Cardiac fibroblast (primary cell): ENCODE measurements at regions not wholly inside any gene's neighbourhood (a gene's known extent, or its start where the extent isn't known, plus 50 kb on each side); places are given as distances from the start of the nearest gene placed in this dataset.

ENCODE experiments used
- DNase-seq, 2 donors: peaks; one replicate each; pipeline versions ENCODE4 v3.0.0 to v3.0.0-alpha.2; 2010; ENCODE audit warnings: low read depth in 2 of 2
- H3K4me3 ChIP-seq, 2 donors: replicated peaks in 1 of 2; 1 replicate in 1 of 2; 2 replicates in 1 of 2; pipeline ENCODE4 v1.5.1; 2011; ENCODE audit warnings: low read depth in 2 of 2, low read length in 2 of 2, mild to moderate bottlenecking in 2 of 2, moderate library complexity in 1 of 2
- TF ChIP-seq, protein P1 (sequence below): IDR thresholded peaks from one replicate; pipeline ENCODE4 v1.5.1; 2011; ENCODE audit warnings: low read depth, mild to moderate bottlenecking, low read length, inconsistent platforms

DNA sequence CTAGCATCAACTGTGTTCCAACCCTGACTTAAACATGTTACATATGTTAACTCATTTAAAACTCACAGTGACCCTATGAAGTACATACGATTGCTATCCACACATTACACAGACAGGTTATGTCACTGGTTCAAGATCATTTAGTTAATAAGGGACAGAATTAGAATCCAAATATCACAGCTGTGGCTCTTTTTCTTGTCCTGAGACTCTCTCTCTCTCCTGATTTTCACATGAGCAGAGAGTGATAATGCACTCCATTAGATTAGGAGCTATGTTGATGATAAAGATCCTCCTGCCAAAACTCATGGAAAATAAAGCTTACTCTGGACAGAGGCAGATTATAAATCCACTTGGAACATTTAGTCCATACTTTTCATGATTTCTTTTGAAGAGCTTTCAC lies 408.3 kb downstream of the PPARGC1A start:
- no peak overlapping the region for H3K4me3 ChIP-seq
- DNase-seq = no peak

DNA sequence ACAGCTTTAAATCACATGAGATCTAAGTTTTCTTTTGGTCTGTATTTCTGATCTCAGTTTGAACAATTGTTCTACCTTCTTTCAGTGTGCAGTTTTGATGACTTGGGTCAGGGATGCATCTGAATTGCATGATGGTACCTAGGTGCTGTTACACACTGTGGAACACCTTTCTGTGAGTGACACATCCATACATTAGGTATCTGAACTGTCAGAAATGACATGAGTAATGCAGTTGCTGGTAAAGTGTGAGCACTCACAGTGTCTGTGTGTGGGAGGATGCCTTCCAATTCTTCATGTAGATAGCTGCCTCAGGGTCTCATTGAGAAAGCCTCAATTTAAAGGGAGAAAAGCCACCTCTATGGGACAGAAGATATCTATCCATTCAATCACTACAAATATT lies 411.9 kb downstream of the PPARGC1A start:
- no peak for DNase-seq
- H3K4me3 ChIP-seq = no peak overlapping the region
- TF ChIP-seq, protein P1, sequence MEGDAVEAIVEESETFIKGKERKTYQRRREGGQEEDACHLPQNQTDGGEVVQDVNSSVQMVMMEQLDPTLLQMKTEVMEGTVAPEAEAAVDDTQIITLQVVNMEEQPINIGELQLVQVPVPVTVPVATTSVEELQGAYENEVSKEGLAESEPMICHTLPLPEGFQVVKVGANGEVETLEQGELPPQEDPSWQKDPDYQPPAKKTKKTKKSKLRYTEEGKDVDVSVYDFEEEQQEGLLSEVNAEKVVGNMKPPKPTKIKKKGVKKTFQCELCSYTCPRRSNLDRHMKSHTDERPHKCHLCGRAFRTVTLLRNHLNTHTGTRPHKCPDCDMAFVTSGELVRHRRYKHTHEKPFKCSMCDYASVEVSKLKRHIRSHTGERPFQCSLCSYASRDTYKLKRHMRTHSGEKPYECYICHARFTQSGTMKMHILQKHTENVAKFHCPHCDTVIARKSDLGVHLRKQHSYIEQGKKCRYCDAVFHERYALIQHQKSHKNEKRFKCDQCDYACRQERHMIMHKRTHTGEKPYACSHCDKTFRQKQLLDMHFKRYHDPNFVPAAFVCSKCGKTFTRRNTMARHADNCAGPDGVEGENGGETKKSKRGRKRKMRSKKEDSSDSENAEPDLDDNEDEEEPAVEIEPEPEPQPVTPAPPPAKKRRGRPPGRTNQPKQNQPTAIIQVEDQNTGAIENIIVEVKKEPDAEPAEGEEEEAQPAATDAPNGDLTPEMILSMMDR = no peak

More for the DNA sequence above, 408.3 kb downstream of the PPARGC1A start:
- TF ChIP-seq, protein P1 = no peak

DNA sequence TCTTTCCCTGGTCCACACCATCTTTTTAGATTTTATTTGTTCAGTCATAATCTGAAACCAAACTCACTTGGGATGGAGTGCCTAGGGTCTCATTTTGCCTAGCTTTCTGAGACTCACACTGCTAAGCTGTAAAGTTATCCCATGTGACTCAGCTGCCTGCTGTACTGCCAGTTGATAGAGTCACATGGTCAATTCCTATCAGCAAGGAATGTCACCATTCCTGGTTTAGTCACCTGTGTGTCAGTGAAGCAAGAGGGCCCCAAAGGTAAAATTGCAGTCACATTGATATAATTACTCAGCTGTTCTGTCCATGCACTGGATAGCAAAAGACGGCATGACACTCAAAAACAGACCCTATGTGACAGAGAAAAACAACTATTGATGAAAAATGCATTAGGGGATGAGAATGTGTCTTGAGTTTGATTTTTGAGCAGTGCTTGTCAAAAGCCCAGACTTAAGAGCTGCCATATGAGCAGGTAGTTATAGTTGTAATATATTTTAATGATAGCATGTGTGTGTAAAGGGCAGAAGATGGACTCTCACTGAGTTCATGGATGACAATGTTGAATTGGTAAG lies 413.2 kb downstream of the PPARGC1A start:
- TF ChIP-seq, protein P1 = no peak
- no peak overlapping the region for H3K4me3 ChIP-seq
- DNase-seq = no peak

- DNase-seq = no peak
- no peak overlapping the region for H3K4me3 ChIP-seq
- TF ChIP-seq, protein P1 = no peak
Measured at GRCh38 chr4:23463071-23463470, 426.8 kb downstream of the PPARGC1A start.

- no peak for DNase-seq
- H3K4me3 ChIP-seq = no peak overlapping the region
- TF ChIP-seq, protein P1 = no peak
Measured at GRCh38 chr4:23458054-23458453, 431.8 kb downstream of the PPARGC1A start.

DNA sequence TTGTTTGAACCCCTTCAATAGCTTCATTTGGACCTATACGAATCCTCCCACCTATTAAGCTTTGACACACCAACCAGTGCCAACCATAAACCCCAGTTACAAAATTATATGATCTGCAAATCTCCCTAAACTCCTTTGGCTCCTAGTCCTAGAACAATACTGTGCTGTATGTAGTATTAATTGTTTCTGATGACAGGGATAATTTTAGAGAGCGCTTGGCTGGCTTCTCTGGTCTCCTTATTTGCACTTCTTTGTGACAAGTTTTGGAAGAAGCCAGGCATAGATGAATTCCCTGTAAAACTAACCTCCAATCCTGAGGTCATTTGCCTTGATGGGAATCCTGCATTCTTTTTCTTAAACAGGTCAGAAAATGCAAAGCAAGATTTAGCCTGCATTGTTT lies 433.0 kb downstream of the PPARGC1A start:
- no peak for DNase-seq
- no peak overlapping the region for H3K4me3 ChIP-seq
- TF ChIP-seq, protein P1 = no peak

DNA sequence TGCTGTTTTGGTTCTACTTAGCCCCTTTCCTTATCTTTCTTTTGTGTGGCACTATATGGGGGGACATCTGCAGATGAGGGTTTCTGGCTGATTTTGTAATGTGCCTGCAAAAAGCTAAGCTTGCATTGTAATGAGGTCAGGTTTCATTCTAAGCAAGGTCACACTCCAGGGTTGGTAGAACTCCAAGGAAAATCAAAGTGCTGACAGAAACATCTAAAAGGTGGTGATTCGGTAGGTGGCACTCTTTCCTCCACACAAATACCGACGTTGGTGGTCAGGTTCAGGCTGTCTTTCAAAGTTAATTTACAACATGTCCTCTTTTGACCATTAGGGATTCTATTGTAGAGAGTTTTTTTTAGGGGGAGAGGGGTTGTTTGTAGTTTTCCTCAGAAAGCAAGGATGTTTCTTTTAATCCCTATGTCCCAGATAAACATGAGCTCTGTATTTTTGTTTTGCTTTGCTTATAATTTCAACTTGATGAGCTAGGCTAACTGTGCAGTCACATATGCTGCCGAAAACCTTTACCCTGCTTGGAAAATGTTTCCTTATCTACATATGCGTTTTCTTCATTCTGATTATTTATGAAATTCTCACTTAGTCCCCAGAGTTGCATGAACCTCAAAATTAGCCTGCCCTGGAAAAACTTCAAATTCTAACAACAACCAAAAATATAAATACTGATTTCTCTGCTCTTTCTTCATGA lies 434.2 kb downstream of the PPARGC1A start:
- TF ChIP-seq, protein P1 = no peak
- peak in 1 of 2 donors; percentile 23 for DNase-seq
- H3K4me3 ChIP-seq = no peak overlapping the region
